ENCODE measurements at regions not wholly inside any gene's neighbourhood (a gene's known extent, or its start where the extent isn't known, plus 50 kb on each side); places are given as distances from the start of the nearest gene placed in this dataset.

- no peak for DNase-seq (ENCODE audit: low read depth, low spot score)
- no peaks in the 10 kb centered on the region for H3K27me3 ChIP-seq (ENCODE audit: control insufficient read depth, insufficient read depth, low read length)
- H3K4me3 ChIP-seq (ENCODE audit: low read length) = no peak overlapping the region
- H3K36me3 ChIP-seq (ENCODE audit: control insufficient read depth, insufficient read depth, low read length) = no peaks in the 10 kb centered on the region
- H3K9me3 ChIP-seq (ENCODE audit: control insufficient read depth, insufficient read depth, low read length) = peaks cover 1% of the 10 kb centered on the region
- no CpG with 5 or more reads among the region's 2 CpGs for WGBS (ENCODE audit: insufficient coverage, insufficient read length)
- H3K27ac ChIP-seq (ENCODE audit: low read length) = no peak overlapping the region
- no peaks in the 10 kb centered on the region for H3K4me1 ChIP-seq (ENCODE audit: control insufficient read depth, insufficient read depth, low read length)
Measured at GRCh38 chr21:22288885-22289499, 1290.8 kb downstream of the NCAM2 start.

GRCh38 chr21:22292144-22292543 is 1293.9 kb downstream of the NCAM2 start:
- H3K4me3 ChIP-seq (ENCODE audit: low read length) = no peak overlapping the region
- 100% methylated on average over 1 of the region's 3 CpGs for WGBS (ENCODE audit: insufficient coverage, insufficient read length)
- H3K4me1 ChIP-seq (ENCODE audit: control insufficient read depth, insufficient read depth, low read length) = no peaks in the 10 kb centered on the region
- no peak for DNase-seq (ENCODE audit: low read depth, low spot score)
- H3K27me3 ChIP-seq (ENCODE audit: control insufficient read depth, insufficient read depth, low read length) = no peaks in the 10 kb centered on the region
- no peaks in the 10 kb centered on the region for H3K36me3 ChIP-seq (ENCODE audit: control insufficient read depth, insufficient read depth, low read length)
- peaks cover 1% of the 10 kb centered on the region for H3K9me3 ChIP-seq (ENCODE audit: control insufficient read depth, insufficient read depth, low read length)
- no peak overlapping the region for H3K27ac ChIP-seq (ENCODE audit: low read length)

GRCh38 chr21:22297575-22297974 is 1299.4 kb downstream of the NCAM2 start:
- Histone ChIP-seq H3K36me3 (ENCODE audit: control insufficient read depth, insufficient read depth, low read length) (no peaks in the 10 kb centered on the region), H3K9me3 (ENCODE audit: control insufficient read depth, insufficient read depth, low read length) (no peaks in the 10 kb centered on the region; the same call in 1 of the 2 replicates), H3K27me3 (ENCODE audit: control insufficient read depth, insufficient read depth, low read length) (no peaks in the 10 kb centered on the region), H3K4me1 (ENCODE audit: control insufficient read depth, insufficient read depth, low read length) (no peaks in the 10 kb centered on the region), H3K4me3 (ENCODE audit: low read length) (no peak overlapping the region), H3K27ac (ENCODE audit: low read length) (no peak overlapping the region)
- no peak for DNase-seq (ENCODE audit: low read depth, low spot score)
- no CpG with 5 or more reads among the region's 2 CpGs for WGBS (ENCODE audit: insufficient coverage, insufficient read length)

GRCh38 chr21:22311741-22312462 is 1313.7 kb downstream of the NCAM2 start:
- no peaks in the 10 kb centered on the region; the same call in 1 of the 2 replicates for H3K9me3 ChIP-seq (ENCODE audit: control insufficient read depth, insufficient read depth, low read length)
- no CpG with 5 or more reads among the region's 2 CpGs for WGBS (ENCODE audit: insufficient coverage, insufficient read length)
- DNase-seq (ENCODE audit: low read depth, low spot score) = no peak

GRCh38 chr21:22314963-22315362 is 1316.8 kb downstream of the NCAM2 start:
- Histone ChIP-seq H3K4me3 (ENCODE audit: low read length) (no peak overlapping the region), H3K4me1 (ENCODE audit: control insufficient read depth, insufficient read depth, low read length) (no peaks in the 10 kb centered on the region), H3K27me3 (ENCODE audit: control insufficient read depth, insufficient read depth, low read length) (no peaks in the 10 kb centered on the region), H3K27ac (ENCODE audit: low read length) (no peak overlapping the region), H3K36me3 (ENCODE audit: control insufficient read depth, insufficient read depth, low read length) (no peaks in the 10 kb centered on the region), H3K9me3 (ENCODE audit: control insufficient read depth, insufficient read depth, low read length) (no peaks in the 10 kb centered on the region; the same call in 1 of the 2 replicates)
- no peak for DNase-seq (ENCODE audit: low read depth, low spot score)
- no CpG with 5 or more reads among the region's 1 CpG for whole genome bisulfite sequencing (ENCODE audit: insufficient coverage, insufficient read length)

More at GRCh38 chr21:22311741-22312462, 1313.7 kb downstream of the NCAM2 start:
- no peaks in the 10 kb centered on the region for H3K36me3 ChIP-seq (ENCODE audit: control insufficient read depth, insufficient read depth, low read length)
- H3K27ac ChIP-seq (ENCODE audit: low read length) = no peak overlapping the region
- H3K4me1 ChIP-seq (ENCODE audit: control insufficient read depth, insufficient read depth, low read length) = no peaks in the 10 kb centered on the region
- no peak overlapping the region for H3K4me3 ChIP-seq (ENCODE audit: low read length)
- H3K27me3 ChIP-seq (ENCODE audit: control insufficient read depth, insufficient read depth, low read length) = no peaks in the 10 kb centered on the region

GRCh38 chr21:22319435-22319834 is 1321.2 kb downstream of the NCAM2 start:
- H3K9me3 ChIP-seq (ENCODE audit: control insufficient read depth, insufficient read depth, low read length) = no peaks in the 10 kb centered on the region; the same call in 1 of the 2 replicates
- no CpG with 5 or more reads among the region's 1 CpG for WGBS (ENCODE audit: insufficient coverage, insufficient read length)
- DNase-seq (ENCODE audit: low read depth, low spot score) = no peak

GRCh38 chr21:22342889-22343288 is 1344.7 kb downstream of the NCAM2 start:
- DNase-seq (ENCODE audit: low read depth, low spot score) = no peak
- no peaks in the 10 kb centered on the region for H3K27me3 ChIP-seq (ENCODE audit: control insufficient read depth, insufficient read depth, low read length)
- H3K4me3 ChIP-seq (ENCODE audit: low read length) = no peak overlapping the region
- no peak overlapping the region for H3K27ac ChIP-seq (ENCODE audit: low read length)
- WGBS (ENCODE audit: insufficient coverage, insufficient read length) = no CpG with 5 or more reads among the region's 1 CpG
- H3K9me3 ChIP-seq (ENCODE audit: control insufficient read depth, insufficient read depth, low read length) = peaks cover 6% of the 10 kb centered on the region
- H3K4me1 ChIP-seq (ENCODE audit: control insufficient read depth, insufficient read depth, low read length) = no peaks in the 10 kb centered on the region
- no peaks in the 10 kb centered on the region for H3K36me3 ChIP-seq (ENCODE audit: control insufficient read depth, insufficient read depth, low read length)

More at GRCh38 chr21:22319435-22319834, 1321.2 kb downstream of the NCAM2 start:
- H3K4me1 ChIP-seq (ENCODE audit: control insufficient read depth, insufficient read depth, low read length) = no peaks in the 10 kb centered on the region
- no peaks in the 10 kb centered on the region for H3K36me3 ChIP-seq (ENCODE audit: control insufficient read depth, insufficient read depth, low read length)
- no peaks in the 10 kb centered on the region for H3K27me3 ChIP-seq (ENCODE audit: control insufficient read depth, insufficient read depth, low read length)
- no peak overlapping the region for H3K4me3 ChIP-seq (ENCODE audit: low read length)
- H3K27ac ChIP-seq (ENCODE audit: low read length) = no peak overlapping the region

GRCh38 chr21:22343303-22343702 is 1345.1 kb downstream of the NCAM2 start:
- no peaks in the 10 kb centered on the region for H3K27me3 ChIP-seq (ENCODE audit: control insufficient read depth, insufficient read depth, low read length)
- no peaks in the 10 kb centered on the region for H3K4me1 ChIP-seq (ENCODE audit: control insufficient read depth, insufficient read depth, low read length)
- H3K4me3 ChIP-seq (ENCODE audit: low read length) = no peak overlapping the region
- H3K36me3 ChIP-seq (ENCODE audit: control insufficient read depth, insufficient read depth, low read length) = no peaks in the 10 kb centered on the region
- WGBS (ENCODE audit: insufficient coverage, insufficient read length) = no CpG with 5 or more reads among the region's 2 CpGs
- no peak overlapping the region for H3K27ac ChIP-seq (ENCODE audit: low read length)
- no peak for DNase-seq (ENCODE audit: low read depth, low spot score)
- H3K9me3 ChIP-seq (ENCODE audit: control insufficient read depth, insufficient read depth, low read length) = peaks cover 6% of the 10 kb centered on the region

- no peaks in the 10 kb centered on the region for H3K36me3 ChIP-seq (ENCODE audit: control insufficient read depth, insufficient read depth, low read length)
- no peaks in the 10 kb centered on the region for H3K27me3 ChIP-seq (ENCODE audit: control insufficient read depth, insufficient read depth, low read length)
- no peak overlapping the region for H3K27ac ChIP-seq (ENCODE audit: low read length)
- no peak for DNase-seq (ENCODE audit: low read depth, low spot score)
- H3K9me3 ChIP-seq (ENCODE audit: control insufficient read depth, insufficient read depth, low read length) = peaks cover 6% of the 10 kb centered on the region
- H3K4me3 ChIP-seq (ENCODE audit: low read length) = no peak overlapping the region
- H3K4me1 ChIP-seq (ENCODE audit: control insufficient read depth, insufficient read depth, low read length) = no peaks in the 10 kb centered on the region
Measured at GRCh38 chr21:22343721-22344120, 1345.5 kb downstream of the NCAM2 start.

GRCh38 chr21:22345624-22346023 is 1347.4 kb downstream of the NCAM2 start:
- DNase-seq (ENCODE audit: low read depth, low spot score) = no peak
- Histone ChIP-seq H3K27ac (ENCODE audit: low read length) (no peak overlapping the region), H3K27me3 (ENCODE audit: control insufficient read depth, insufficient read depth, low read length) (no peaks in the 10 kb centered on the region), H3K36me3 (ENCODE audit: control insufficient read depth, insufficient read depth, low read length) (no peaks in the 10 kb centered on the region), H3K9me3 (ENCODE audit: control insufficient read depth, insufficient read depth, low read length) (peaks cover 4% of the 10 kb centered on the region), H3K4me1 (ENCODE audit: control insufficient read depth, insufficient read depth, low read length) (no peaks in the 10 kb centered on the region), H3K4me3 (ENCODE audit: low read length) (no peak overlapping the region)

- Histone ChIP-seq H3K27ac (ENCODE audit: low read length) (no peak overlapping the region), H3K27me3 (ENCODE audit: control insufficient read depth, insufficient read depth, low read length) (no peaks in the 10 kb centered on the region), H3K4me1 (ENCODE audit: control insufficient read depth, insufficient read depth, low read length) (no peaks in the 10 kb centered on the region), H3K4me3 (ENCODE audit: low read length) (no peak overlapping the region), H3K36me3 (ENCODE audit: control insufficient read depth, insufficient read depth, low read length) (no peaks in the 10 kb centered on the region), H3K9me3 (ENCODE audit: control insufficient read depth, insufficient read depth, low read length) (peaks cover 3% of the 10 kb centered on the region)
- DNase-seq (ENCODE audit: low read depth, low spot score) = no peak
- WGBS (ENCODE audit: insufficient coverage, insufficient read length) = no CpG with 5 or more reads among the region's 1 CpG
Measured at GRCh38 chr21:22346576-22346975, 1348.4 kb downstream of the NCAM2 start.

All from iPS DF 6.9 (cell line).